WTC11 (cell line): ENCODE measurements at regions not wholly inside any gene's neighbourhood (a gene's known extent, or its start where the extent isn't known, plus 50 kb on each side); places are given as distances from the start of the nearest gene placed in this dataset.

ENCODE experiments used
- ATF6 ChIP-seq: sonication (generic); formaldehyde crosslinking; IDR thresholded peaks from 2 replicates; pipeline ENCODE4 v1.8.1; 2023; ENCODE audit warnings: mild to moderate bottlenecking, missing genetic modification reagents
- CBFB ChIP-seq: sonication (generic); formaldehyde crosslinking; IDR thresholded peaks from 2 replicates; pipeline ENCODE4 v1.8.1; 2022; ENCODE audit warnings: mild to moderate bottlenecking, low read depth, missing genetic modification reagents
- FOXK1 ChIP-seq: sonication (generic); formaldehyde crosslinking; IDR thresholded peaks from 2 replicates; pipeline ENCODE4 v1.8.0; 2022; ENCODE audit warnings: mild to moderate bottlenecking, moderate library complexity, missing genetic modification reagents
- NFYB ChIP-seq: sonication (generic); formaldehyde crosslinking; conservative IDR thresholded peaks from 2 replicates; pipeline ENCODE4 v1.8.0; 2022; ENCODE audit warnings: low read depth, missing genetic modification reagents
- NR1H2 ChIP-seq: sonication (generic); formaldehyde crosslinking; IDR thresholded peaks from 2 replicates; pipeline ENCODE4 v1.9.0; 2021; ENCODE audit warnings: mild to moderate bottlenecking, moderate library complexity, missing genetic modification reagents

GRCh38 chr2:104474716-104475115 is 379.2 kb upstream of the POU3F3 start:
- TF ChIP-seq CBFB (no peak), NR1H2 (CRISPR knock-in tag) (no peak), NFYB (CRISPR knock-in tag) (no peak), FOXK1 (CRISPR knock-in tag) (no peak), ATF6 (CRISPR knock-in tag) (no peak)
